ENCODE measurements at regions not wholly inside any gene's neighbourhood (a gene's known extent, or its start where the extent isn't known, plus 50 kb on each side); places are given as distances from the start of the nearest gene placed in this dataset.

GRCh38 chr18:47403317-47403716 lies 151.9 kb upstream of the SKOR2 start:
- POLR2A ChIA-PET: no interaction called here
- no peak for ATAC-seq
- intact Hi-C loops (cut with micrococcal nuclease; ENCODE audit: unreplicated experiment): no loop called here
- Histone ChIP-seq H3K36me3 (ENCODE audit: control insufficient read depth, insufficient read depth, low read length) (no peaks in the 10 kb centered on the region), H3K9me3 (ENCODE audit: control insufficient read depth, insufficient read depth, low read depth, low read length) (no peaks in the 10 kb centered on the region), H3K4me1 (ENCODE audit: control insufficient read depth, insufficient read depth, low read length) (no peaks in the 10 kb centered on the region), H3K27ac (ENCODE audit: low read length) (no peak overlapping the region), H3K4me3 (ENCODE audit: low read depth in 2 of 2, low read length in 2 of 2) (no peak overlapping the region), H3K27me3 (ENCODE audit: control insufficient read depth, insufficient read depth, low read length) (no peaks in the 10 kb centered on the region)
- in situ Hi-C loops (cut with HindIII; ENCODE audit: low pct_unique_long_range_greater_than_20kb, low sequenced_read_pairs): no loop called here
- TF ChIP-seq POLR2AphosphoS5 (IDR thresholded peaks at IDR 0.05; ENCODE audit: low read depth, low read length) (no peak), SIN3A (IDR thresholded peaks at IDR 0.05; ENCODE audit: borderline replicate concordance, insufficient read depth, low read depth, low read length) (no peak), CTCF (IDR thresholded peaks at IDR 0.05) (no peak), REST (IDR thresholded peaks at IDR 0.05; ENCODE audit: insufficient read depth in 1 of 2, low read depth in 2 of 2, low read length in 1 of 2) (no peak), TCF7L2 (IDR thresholded peaks at IDR 0.05; ENCODE audit: low read depth, low read length) (no peak)
- CTCF ChIA-PET: no interaction called here
- no peak for DNase-seq (ENCODE audit: low read depth, low spot score)
- no TSS peak for BruUV-seq (replicated peaks)

GRCh38 chr18:47399475-47399874 lies 148.0 kb upstream of the SKOR2 start:
- DNase-seq (ENCODE audit: low read depth, low spot score) (no peak), ATAC-seq (no peak)
- no peak overlapping the region for H3K4me3 ChIP-seq (ENCODE audit: low read depth in 2 of 2, low read length in 2 of 2)
- H3K36me3 ChIP-seq (ENCODE audit: control insufficient read depth, insufficient read depth, low read length): no peaks in the 10 kb centered on the region
- in situ Hi-C loops (cut with HindIII; ENCODE audit: low pct_unique_long_range_greater_than_20kb, low sequenced_read_pairs) (no loop called here), intact Hi-C loops (cut with micrococcal nuclease; ENCODE audit: unreplicated experiment) (loop anchor here (10.0 kb wide), 1 partner anchor 345 kb away; no protein-coding TSS in a partner anchor)
- no peaks in the 10 kb centered on the region for H3K4me1 ChIP-seq (ENCODE audit: control insufficient read depth, insufficient read depth, low read length)
- ChIA-PET CTCF (no interaction called here), POLR2A (no interaction called here)
- no peaks in the 10 kb centered on the region for H3K27me3 ChIP-seq (ENCODE audit: control insufficient read depth, insufficient read depth, low read length)
- no peaks in the 10 kb centered on the region for H3K9me3 ChIP-seq (ENCODE audit: control insufficient read depth, insufficient read depth, low read depth, low read length)
- no TSS peak for BruUV-seq (replicated peaks)
- no peak overlapping the region for H3K27ac ChIP-seq (ENCODE audit: low read length)
- TF ChIP-seq POLR2AphosphoS5 (IDR thresholded peaks at IDR 0.05; ENCODE audit: low read depth, low read length) (no peak), CTCF (IDR thresholded peaks at IDR 0.05) (no peak), TCF7L2 (IDR thresholded peaks at IDR 0.05; ENCODE audit: low read depth, low read length) (no peak), REST (IDR thresholded peaks at IDR 0.05; ENCODE audit: insufficient read depth in 1 of 2, low read depth in 2 of 2, low read length in 1 of 2) (no peak)

Data from Panc1 (cell line).